MM.1S (cell line): ENCODE measurements at regions not wholly inside any gene's neighbourhood (a gene's known extent, or its start where the extent isn't known, plus 50 kb on each side); places are given as distances from the start of the nearest gene placed in this dataset.

ENCODE experiments used
- CTCF ChIP-seq: fragments of 300-600 bp; sonication (generic); IDR thresholded peaks from 2 replicates; pipeline ENCODE4 v1.5.1; 2016; ENCODE audit warnings: antibody characterized with exemption, low read length, mixed read lengths
- EZH2 ChIP-seq: fragments of 300-600 bp; sonication (generic); optimal IDR thresholded peaks from 2 replicates; pipeline ENCODE3; 2017; ENCODE audit warnings: low read depth, mild to moderate bottlenecking, antibody characterized with exemption, low read length, mixed read lengths

- no peak for TF ChIP-seq EZH2
- no peak for TF ChIP-seq CTCF
These were observed 139.4 kb downstream of the GPCPD1 start for GRCh38 chr20:5471368-5471767.
